ENCODE measurements at regions not wholly inside any gene's neighbourhood (a gene's known extent, or its start where the extent isn't known, plus 50 kb on each side); places are given as distances from the start of the nearest gene placed in this dataset.

- no peak overlapping the region for H3K4me3 ChIP-seq (ENCODE audit: low read depth, low read length)
- no peak for TF ChIP-seq CTCF (IDR thresholded peaks at IDR 0.05; ENCODE audit: insufficient read depth, low read length, severe bottlenecking)
- FAIRE-seq (no peak), DNase-seq (ENCODE audit: low read depth) (no peak)
- no peaks in the 10 kb centered on the region for H3K27me3 ChIP-seq (ENCODE audit: control insufficient read depth, insufficient read depth, low read length)
- no peaks in the 10 kb centered on the region for H3K36me3 ChIP-seq (ENCODE audit: control insufficient read depth, insufficient read depth, low read length)
Measured at GRCh38 chr6:68038815-68039408, 596.2 kb upstream of the ADGRB3 start.

GRCh38 chr6:68032217-68032616, 602.9 kb upstream of the ADGRB3 start:
- no peak for FAIRE-seq

GRCh38 chr6:68031054-68031453, 604.0 kb upstream of the ADGRB3 start:
- DNase-seq (ENCODE audit: low read depth), result no peak
- TF ChIP-seq CTCF (IDR thresholded peaks at IDR 0.05; ENCODE audit: insufficient read depth, low read length, severe bottlenecking), result no peak
- FAIRE-seq, result no peak
- Histone ChIP-seq H3K4me3 (ENCODE audit: low read depth, low read length) (no peak overlapping the region), H3K27me3 (ENCODE audit: control insufficient read depth, insufficient read depth, low read length) (no peaks in the 10 kb centered on the region), H3K36me3 (ENCODE audit: control insufficient read depth, insufficient read depth, low read length) (no peaks in the 10 kb centered on the region)

More at GRCh38 chr6:68032217-68032616, 602.9 kb upstream of the ADGRB3 start:
- Histone ChIP-seq H3K36me3 (ENCODE audit: control insufficient read depth, insufficient read depth, low read length) (no peaks in the 10 kb centered on the region), H3K4me3 (ENCODE audit: low read depth, low read length) (no peak overlapping the region), H3K27me3 (ENCODE audit: control insufficient read depth, insufficient read depth, low read length) (no peaks in the 10 kb centered on the region)
- DNase-seq (ENCODE audit: low read depth), result no peak
- no peak for TF ChIP-seq CTCF (IDR thresholded peaks at IDR 0.05; ENCODE audit: insufficient read depth, low read length, severe bottlenecking)

- TF ChIP-seq CTCF (IDR thresholded peaks at IDR 0.05; ENCODE audit: insufficient read depth, low read length, severe bottlenecking), result no peak
- FAIRE-seq, result no peak
Measured at GRCh38 chr6:68026483-68026882, 608.6 kb upstream of the ADGRB3 start.

GRCh38 chr6:68025764-68026163, 609.3 kb upstream of the ADGRB3 start:
- no peak overlapping the region for H3K4me3 ChIP-seq (ENCODE audit: low read depth, low read length)
- no peaks in the 10 kb centered on the region for H3K36me3 ChIP-seq (ENCODE audit: control insufficient read depth, insufficient read depth, low read length)
- no peak for FAIRE-seq
- no peaks in the 10 kb centered on the region for H3K27me3 ChIP-seq (ENCODE audit: control insufficient read depth, insufficient read depth, low read length)
- no peak for TF ChIP-seq CTCF (IDR thresholded peaks at IDR 0.05; ENCODE audit: insufficient read depth, low read length, severe bottlenecking)
- no peak for DNase-seq (ENCODE audit: low read depth)

More at GRCh38 chr6:68026483-68026882, 608.6 kb upstream of the ADGRB3 start:
- no peak for DNase-seq (ENCODE audit: low read depth)
- Histone ChIP-seq H3K36me3 (ENCODE audit: control insufficient read depth, insufficient read depth, low read length) (no peaks in the 10 kb centered on the region), H3K4me3 (ENCODE audit: low read depth, low read length) (no peak overlapping the region), H3K27me3 (ENCODE audit: control insufficient read depth, insufficient read depth, low read length) (no peaks in the 10 kb centered on the region)

Data from bronchial epithelial cell (primary cell).